Esophagus muscularis mucosa (tissue), 4 donors: ENCODE measurements at regions not wholly inside any gene's neighbourhood (a gene's known extent, or its start where the extent isn't known, plus 50 kb on each side); places are given as distances from the start of the nearest gene placed in this dataset.

Experiments used
- EP300 ChIP-seq: sonication (generic); formaldehyde crosslinking; IDR thresholded peaks from one replicate; pipeline ENCODE4 v1.6.1; 2017; ENCODE audit warnings: antibody characterized with exemption
- POLR2A ChIP-seq: fragments of 450-650 bp; IDR thresholded peaks from one replicate; pipeline ENCODE4 v1.6.1; 2017; ENCODE audit warnings: antibody characterized with exemption, moderate library complexity, mild to moderate bottlenecking, low read depth
- POLR2AphosphoS5 ChIP-seq, 2 donors: sonication (generic); formaldehyde crosslinking; IDR thresholded peaks; one replicate each; pipeline ENCODE4 v1.6.1; 2017; ENCODE audit warnings: antibody characterized with exemption in 2 of 2
- TF ChIP-seq, protein P1 (sequence below), 3 experiments: fragments of 200-600 bp in 2 of 3; fragments of 450-650 bp in 1 of 3; sonication (generic) in 2 of 3; IDR thresholded peaks; one replicate each; pipeline ENCODE4 v1.5.1; 2017 to 2019; ENCODE audit warnings: antibody characterized with exemption in 3 of 3, mild to moderate bottlenecking in 2 of 3, moderate library complexity in 1 of 3

DNA sequence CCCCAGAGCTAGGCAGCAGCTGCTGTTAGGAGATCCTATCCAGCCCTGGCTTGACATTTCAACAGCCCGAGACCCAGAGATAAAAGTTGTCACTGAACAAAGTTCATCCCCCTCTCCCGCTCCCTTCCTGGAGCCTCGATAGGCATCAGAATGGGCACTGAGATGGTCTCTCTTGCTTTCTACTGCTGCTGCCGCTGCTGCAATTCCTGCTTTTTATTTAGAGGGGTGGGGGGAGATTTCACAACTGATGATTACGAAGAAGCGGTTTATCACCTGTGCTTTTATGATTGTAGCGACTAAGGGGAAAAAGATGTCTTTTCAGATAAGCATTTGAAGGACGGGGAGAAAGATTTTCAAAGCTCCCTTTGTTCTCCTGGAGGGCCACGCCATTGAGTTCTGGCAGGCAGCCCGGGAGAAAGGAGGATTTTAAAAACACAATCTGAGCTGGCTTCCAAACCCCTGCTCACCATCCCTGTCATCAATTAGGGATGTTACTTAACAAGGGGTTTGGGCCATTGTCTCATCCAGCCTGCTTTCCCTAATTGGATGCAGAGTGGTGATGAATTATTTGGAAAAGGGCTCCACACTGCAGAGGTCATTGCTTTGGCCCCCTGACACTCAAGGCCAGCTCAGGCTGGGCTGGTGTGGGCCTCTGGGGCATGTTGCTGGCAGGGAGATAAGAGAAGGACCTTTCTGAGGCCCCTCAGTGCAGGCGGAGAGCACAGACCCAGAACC lies 344.7 kb downstream of the BUD13 start:
- TF ChIP-seq, protein P1, sequence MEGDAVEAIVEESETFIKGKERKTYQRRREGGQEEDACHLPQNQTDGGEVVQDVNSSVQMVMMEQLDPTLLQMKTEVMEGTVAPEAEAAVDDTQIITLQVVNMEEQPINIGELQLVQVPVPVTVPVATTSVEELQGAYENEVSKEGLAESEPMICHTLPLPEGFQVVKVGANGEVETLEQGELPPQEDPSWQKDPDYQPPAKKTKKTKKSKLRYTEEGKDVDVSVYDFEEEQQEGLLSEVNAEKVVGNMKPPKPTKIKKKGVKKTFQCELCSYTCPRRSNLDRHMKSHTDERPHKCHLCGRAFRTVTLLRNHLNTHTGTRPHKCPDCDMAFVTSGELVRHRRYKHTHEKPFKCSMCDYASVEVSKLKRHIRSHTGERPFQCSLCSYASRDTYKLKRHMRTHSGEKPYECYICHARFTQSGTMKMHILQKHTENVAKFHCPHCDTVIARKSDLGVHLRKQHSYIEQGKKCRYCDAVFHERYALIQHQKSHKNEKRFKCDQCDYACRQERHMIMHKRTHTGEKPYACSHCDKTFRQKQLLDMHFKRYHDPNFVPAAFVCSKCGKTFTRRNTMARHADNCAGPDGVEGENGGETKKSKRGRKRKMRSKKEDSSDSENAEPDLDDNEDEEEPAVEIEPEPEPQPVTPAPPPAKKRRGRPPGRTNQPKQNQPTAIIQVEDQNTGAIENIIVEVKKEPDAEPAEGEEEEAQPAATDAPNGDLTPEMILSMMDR (IDR thresholded peaks at IDR 0.05), result no peak
- no peak for TF ChIP-seq EP300
- no peak for TF ChIP-seq POLR2AphosphoS5 (IDR thresholded peaks at IDR 0.05)
- TF ChIP-seq POLR2A, result no peak
